Aorta (tissue), 5 donors: ENCODE measurements at regions not wholly inside any gene's neighbourhood (a gene's known extent, or its start where the extent isn't known, plus 50 kb on each side); places are given as distances from the start of the nearest gene placed in this dataset.
"Not testable (repeated sequence)": the region's sequence is repeated elsewhere in the genome, so short reads cannot be mapped to it uniquely, and the experiment has no call there.

Source experiments
- ATAC-seq: fragments of 200-7000 bp; cut with Tn5 transposase; one replicate; pipeline ENCODE4 v1.9.1; 2022; ENCODE audit warnings: moderate library complexity; ENCODE audit not compliant: low FRiP score
- DNase-seq, 2 donors: peaks; one replicate each; pipeline ENCODE4 v3.0.0-alpha.2; 2020
- H3K27ac ChIP-seq, 2 donors: one replicate each; pipeline ENCODE4 v1.5.1; 2013; ENCODE audit warnings: low read length in 2 of 2, mild to moderate bottlenecking in 2 of 2, moderate library complexity in 2 of 2, control low read depth in 1 of 2, inconsistent platforms in 1 of 2, low read depth in 1 of 2
- H3K27me3 ChIP-seq, 2 donors: one replicate each; pipeline ENCODE4 v1.6.1; 2013; ENCODE audit warnings: control low read depth in 1 of 2, low read length in 1 of 2, mild to moderate bottlenecking in 1 of 2, moderate library complexity in 1 of 2; ENCODE audit not compliant: insufficient read depth in 2 of 2, control insufficient read depth in 1 of 2
- H3K36me3 ChIP-seq, 2 donors: one replicate each; pipeline ENCODE4 v1.6.1; 2013; ENCODE audit warnings: control low read depth in 1 of 2, low read length in 1 of 2, mild to moderate bottlenecking in 1 of 2; ENCODE audit not compliant: insufficient read depth in 2 of 2, control insufficient read depth in 1 of 2
- H3K4me1 ChIP-seq, 2 donors: one replicate each; pipeline ENCODE4 v1.6.1; 2013; ENCODE audit warnings: low read length in 2 of 2, control low read depth in 1 of 2, mild to moderate bottlenecking in 1 of 2, moderate library complexity in 1 of 2; ENCODE audit not compliant: insufficient read depth in 2 of 2, control insufficient read depth in 1 of 2
- H3K4me3 ChIP-seq, 2 donors: one replicate each; pipeline ENCODE4 v1.5.1; 2013; ENCODE audit warnings: low read length in 2 of 2, control low read depth in 1 of 2, mild to moderate bottlenecking in 1 of 2
- H3K9me3 ChIP-seq: one replicate; pipeline ENCODE4 v1.6.1; 2013; ENCODE audit warnings: mild to moderate bottlenecking, low read length; ENCODE audit not compliant: control insufficient read depth
- WGBS, 2 donors: extraction: QIAGEN DNeasy Blood & Tissue Kit; methylation state at CpG; one replicate each; pipeline ENCODE4 v1.1.7; 2013; 5-methylcytosine and 5-hydroxymethylcytosine counted together
- intact Hi-C, 2 donors: fragments of 100-400 bp; cut with DNase I; formaldehyde crosslinking; loops; one replicate each; pipeline versions ENCODE4 v1.14.2 to v1.15.0; 2022
- donor health status: healthy with polysubstance abuse.
- donor health status: Bipolar disorder and iron deficiency.
- donor health status: DM: no; HTN: no; CAD: no.
- donor health status: DM: no; HTN: no; CAD: no.
- donor health status: DM: yes; HTN: yes; CAD: no.

- H3K4me1 ChIP-seq = no peaks in the 10 kb centered on the region
- WGBS, 2 donors = 46 to 71% methylated on average over 2 of the region's 2 CpGs
- no peak overlapping the region for H3K4me3 ChIP-seq
- intact Hi-C loops = no loop called here
- DNase-seq (no peak), ATAC-seq (no peak)
- H3K9me3 ChIP-seq = no peaks in the 10 kb centered on the region
- H3K27ac ChIP-seq = no peak overlapping the region
- no peaks in the 10 kb centered on the region for H3K36me3 ChIP-seq
- no peaks in the 10 kb centered on the region for H3K27me3 ChIP-seq
Observed at GRCh38 chrX:56033495-56034180, 198.5 kb upstream of the KLF8 start.

GRCh38 chrX:56052673-56053330 lies 179.4 kb upstream of the KLF8 start:
- H3K9me3 ChIP-seq, DNase-seq, H3K4me3 ChIP-seq, H3K4me1 ChIP-seq, H3K36me3 ChIP-seq, intact Hi-C loops, H3K27ac ChIP-seq, ATAC-seq, H3K27me3 ChIP-seq: not testable (repeated sequence)
- 80 to 88% methylated on average over 22 of the region's 22 CpGs for WGBS, 2 donors

GRCh38 chrX:56057325-56057724 lies 174.8 kb upstream of the KLF8 start:
- DNase-seq (peak in 1 of 2 donors; percentile 30), ATAC-seq (no peak)
- H3K36me3 ChIP-seq = no peaks in the 10 kb centered on the region
- no peak overlapping the region for H3K27ac ChIP-seq
- H3K4me1 ChIP-seq = no peaks in the 10 kb centered on the region
- H3K4me3 ChIP-seq = no peak overlapping the region
- 79 to 89% methylated on average over 4 of the region's 4 CpGs for WGBS, 2 donors
- no peaks in the 10 kb centered on the region for H3K9me3 ChIP-seq
- intact Hi-C loops = no loop called here
- no peaks in the 10 kb centered on the region for H3K27me3 ChIP-seq

- Histone ChIP-seq H3K4me1 (no peaks in the 10 kb centered on the region), H3K4me3 (no peak overlapping the region), H3K9me3 (peaks cover 1% of the 10 kb centered on the region), H3K27me3 (no peaks in the 10 kb centered on the region), H3K36me3 (peaks cover 0 to 1% of the 10 kb centered on the region in 2 donors), H3K27ac (no peak overlapping the region)
- 27 to 40% methylated on average over 2 of the region's 2 CpGs for WGBS, 2 donors
- peak in 1 of 2 donors; percentile 42 for DNase-seq
- intact Hi-C loops = no loop called here
- no peak for ATAC-seq
Observed at GRCh38 chrX:56066016-56066415, 166.1 kb upstream of the KLF8 start.

GRCh38 chrX:56068274-56068758 lies 163.8 kb upstream of the KLF8 start:
- H3K27me3 ChIP-seq = no peaks in the 10 kb centered on the region
- intact Hi-C loops = no loop called here
- H3K27ac ChIP-seq = no peak overlapping the region
- H3K4me1 ChIP-seq = no peaks in the 10 kb centered on the region
- DNase-seq = no peak
- no peak for ATAC-seq
- no peak overlapping the region for H3K4me3 ChIP-seq
- WGBS, 2 donors = 75 to 84% methylated on average over 4 of the region's 4 CpGs
- H3K9me3 ChIP-seq = peaks cover 1% of the 10 kb centered on the region
- peaks cover 0 to 1% of the 10 kb centered on the region in 2 donors for H3K36me3 ChIP-seq

GRCh38 chrX:56069299-56069931 lies 162.7 kb upstream of the KLF8 start:
- ATAC-seq = no peak
- intact Hi-C loops = no loop called here
- Histone ChIP-seq H3K27me3 (no peaks in the 10 kb centered on the region), H3K36me3 (peaks cover 0 to 1% of the 10 kb centered on the region in 2 donors), H3K4me1 (no peaks in the 10 kb centered on the region), H3K4me3 (no peak overlapping the region), H3K9me3 (no peaks in the 10 kb centered on the region), H3K27ac (no peak overlapping the region)
- peak in 1 of 2 donors; percentile 19 for DNase-seq
- WGBS, 2 donors = 67 to 96% methylated on average over 9 of the region's 9 CpGs

- WGBS, 2 donors = 41 to 90% methylated on average over 2 of the region's 2 CpGs
- no peak overlapping the region for H3K4me3 ChIP-seq
- H3K9me3 ChIP-seq = no peaks in the 10 kb centered on the region
- ATAC-seq (no peak), DNase-seq (no peak)
- no peak overlapping the region for H3K27ac ChIP-seq
- H3K36me3 ChIP-seq = no peaks in the 10 kb centered on the region
- H3K4me1 ChIP-seq = no peaks in the 10 kb centered on the region
- intact Hi-C loops = no loop called here
- no peaks in the 10 kb centered on the region for H3K27me3 ChIP-seq
Observed at GRCh38 chrX:56089376-56089775, 142.8 kb upstream of the KLF8 start.

GRCh38 chrX:56099271-56099670 lies 132.9 kb upstream of the KLF8 start:
- Histone ChIP-seq H3K27ac (no peak overlapping the region), H3K9me3 (no peaks in the 10 kb centered on the region), H3K4me1 (no peaks in the 10 kb centered on the region), H3K36me3 (no peaks in the 10 kb centered on the region), H3K4me3 (no peak overlapping the region), H3K27me3 (no peaks in the 10 kb centered on the region)
- intact Hi-C loops = no loop called here
- no peak for ATAC-seq
- DNase-seq = no peak
- WGBS, 2 donors = 67 to 70% methylated on average over 3 of the region's 3 CpGs
